ENCODE measurements at regions not wholly inside any gene's neighbourhood (a gene's known extent, or its start where the extent isn't known, plus 50 kb on each side); places are given as distances from the start of the nearest gene placed in this dataset.

DNA sequence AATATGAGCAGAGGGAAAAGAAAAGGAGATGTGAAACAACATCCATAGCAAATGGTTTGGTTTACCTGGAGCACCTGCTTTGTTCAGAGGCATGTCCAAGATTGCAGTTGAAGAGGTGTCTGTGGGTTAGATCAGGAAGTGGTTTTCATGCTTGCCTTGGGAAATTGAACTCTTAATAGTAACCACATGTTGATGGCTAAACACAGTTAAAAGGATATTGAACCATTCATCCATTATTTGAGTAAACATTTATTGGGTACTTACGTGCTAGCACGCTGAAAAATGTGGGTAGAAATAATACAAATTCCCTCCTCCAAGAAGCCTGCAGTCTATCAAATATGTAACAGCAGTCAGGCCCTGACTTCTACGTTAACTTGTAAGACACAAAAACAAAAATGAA is 235.7 kb upstream of the TNC start:
- Histone ChIP-seq H3K4me1 (replicated peaks) (no peaks in the 10 kb centered on the region), H3K9me3 (no peaks in the 10 kb centered on the region), H3K27ac (no peak overlapping the region), H3K4me3 (no peak overlapping the region), H3K36me3 (no peaks in the 10 kb centered on the region), H3K27me3 (replicated peaks; ENCODE audit: insufficient read depth) (no peaks in the 10 kb centered on the region)
- WGBS: 69% methylated on average over 3 of the region's 3 CpGs
- intact Hi-C loops (cut with DNase I): no loop called here
- DNase-seq (ENCODE audit: low spot score): no peak
- TF ChIP-seq, protein P1, sequence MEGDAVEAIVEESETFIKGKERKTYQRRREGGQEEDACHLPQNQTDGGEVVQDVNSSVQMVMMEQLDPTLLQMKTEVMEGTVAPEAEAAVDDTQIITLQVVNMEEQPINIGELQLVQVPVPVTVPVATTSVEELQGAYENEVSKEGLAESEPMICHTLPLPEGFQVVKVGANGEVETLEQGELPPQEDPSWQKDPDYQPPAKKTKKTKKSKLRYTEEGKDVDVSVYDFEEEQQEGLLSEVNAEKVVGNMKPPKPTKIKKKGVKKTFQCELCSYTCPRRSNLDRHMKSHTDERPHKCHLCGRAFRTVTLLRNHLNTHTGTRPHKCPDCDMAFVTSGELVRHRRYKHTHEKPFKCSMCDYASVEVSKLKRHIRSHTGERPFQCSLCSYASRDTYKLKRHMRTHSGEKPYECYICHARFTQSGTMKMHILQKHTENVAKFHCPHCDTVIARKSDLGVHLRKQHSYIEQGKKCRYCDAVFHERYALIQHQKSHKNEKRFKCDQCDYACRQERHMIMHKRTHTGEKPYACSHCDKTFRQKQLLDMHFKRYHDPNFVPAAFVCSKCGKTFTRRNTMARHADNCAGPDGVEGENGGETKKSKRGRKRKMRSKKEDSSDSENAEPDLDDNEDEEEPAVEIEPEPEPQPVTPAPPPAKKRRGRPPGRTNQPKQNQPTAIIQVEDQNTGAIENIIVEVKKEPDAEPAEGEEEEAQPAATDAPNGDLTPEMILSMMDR (IDR thresholded peaks at IDR 0.05): no peak
- no peak for TF ChIP-seq POLR2A (IDR thresholded peaks at IDR 0.05)
- TF ChIP-seq POLR2AphosphoS5 (IDR thresholded peaks at IDR 0.05): no peak

DNA sequence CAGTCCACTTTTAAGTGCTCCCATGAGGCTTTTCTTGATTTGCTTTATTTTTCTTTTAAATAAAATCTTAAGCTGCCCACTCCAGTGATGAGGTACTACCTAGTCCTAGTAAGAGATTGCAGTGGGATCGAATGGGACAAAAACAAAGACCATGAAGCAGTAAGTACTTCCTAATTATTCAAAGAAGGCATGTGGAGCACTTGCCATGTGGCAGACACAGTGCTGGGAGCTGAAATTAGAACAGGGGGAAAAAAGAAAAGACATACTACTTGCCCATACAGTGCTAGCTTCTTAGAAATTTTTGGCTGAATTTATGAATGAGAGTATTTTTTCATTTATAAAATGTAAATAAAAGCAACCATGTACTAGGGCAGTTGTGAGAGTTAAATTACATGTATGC is 239.9 kb upstream of the TNC start:
- DNase-seq (ENCODE audit: low spot score): no peak
- Histone ChIP-seq H3K9me3 (no peaks in the 10 kb centered on the region), H3K36me3 (no peaks in the 10 kb centered on the region), H3K27ac (no peak overlapping the region), H3K27me3 (replicated peaks; ENCODE audit: insufficient read depth) (no peaks in the 10 kb centered on the region), H3K4me3 (no peak overlapping the region), H3K4me1 (replicated peaks) (no peaks in the 10 kb centered on the region)
- intact Hi-C loops (cut with DNase I): no loop called here
- WGBS: 71% methylated on average over 1 of the region's 1 CpG
- no peak for TF ChIP-seq POLR2AphosphoS5 (IDR thresholded peaks at IDR 0.05)
- TF ChIP-seq, protein P1 (IDR thresholded peaks at IDR 0.05): no peak
- no peak for TF ChIP-seq POLR2A (IDR thresholded peaks at IDR 0.05)

DNA sequence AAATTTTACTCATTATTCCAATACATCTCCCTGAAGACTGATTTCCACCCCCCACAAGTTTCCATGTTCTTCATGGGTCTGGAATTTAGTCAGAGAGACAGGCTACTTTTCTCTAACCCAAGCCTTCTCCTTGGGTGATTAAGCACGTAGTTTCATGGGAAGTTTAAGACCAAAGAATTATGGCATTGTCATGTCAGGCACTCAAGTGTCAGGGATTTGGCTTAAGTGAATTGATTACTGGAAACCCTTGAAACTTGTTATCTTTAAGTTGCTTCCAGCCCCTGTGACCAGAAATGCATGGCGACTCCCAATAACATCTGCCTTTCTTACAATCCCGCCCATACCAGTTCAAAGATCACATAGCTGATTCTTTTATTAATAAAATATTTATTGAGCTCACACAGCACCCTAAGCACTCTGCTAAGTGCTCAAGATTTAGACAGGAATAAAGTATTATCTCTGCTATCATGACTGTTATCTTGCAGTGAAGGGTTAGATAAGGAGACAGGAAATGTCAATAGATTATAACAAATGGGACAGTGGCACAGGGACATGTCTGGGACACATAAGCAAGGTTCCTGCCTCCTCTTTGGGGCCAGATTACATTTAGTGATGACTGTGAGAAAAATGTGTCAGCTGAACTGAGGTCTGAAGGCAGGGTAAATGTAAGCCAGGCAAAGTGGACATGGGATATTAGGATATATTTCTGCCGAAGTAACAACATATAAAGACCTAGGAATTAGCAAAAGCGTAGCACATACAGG is 241.2 kb upstream of the TNC start:
- intact Hi-C loops (cut with DNase I): no loop called here
- no peak overlapping the region for H3K4me3 ChIP-seq
- no peaks in the 10 kb centered on the region for H3K9me3 ChIP-seq
- no peaks in the 10 kb centered on the region for H3K27me3 ChIP-seq (replicated peaks; ENCODE audit: insufficient read depth)
- H3K27ac ChIP-seq: no peak overlapping the region
- TF ChIP-seq POLR2AphosphoS5 (IDR thresholded peaks at IDR 0.05): no peak
- TF ChIP-seq, protein P1 (IDR thresholded peaks at IDR 0.05): no peak
- 93% methylated on average over 5 of the region's 5 CpGs for WGBS
- H3K4me1 ChIP-seq (replicated peaks): no peaks in the 10 kb centered on the region
- H3K36me3 ChIP-seq: no peaks in the 10 kb centered on the region
- DNase-seq (ENCODE audit: low spot score): no peak

DNA sequence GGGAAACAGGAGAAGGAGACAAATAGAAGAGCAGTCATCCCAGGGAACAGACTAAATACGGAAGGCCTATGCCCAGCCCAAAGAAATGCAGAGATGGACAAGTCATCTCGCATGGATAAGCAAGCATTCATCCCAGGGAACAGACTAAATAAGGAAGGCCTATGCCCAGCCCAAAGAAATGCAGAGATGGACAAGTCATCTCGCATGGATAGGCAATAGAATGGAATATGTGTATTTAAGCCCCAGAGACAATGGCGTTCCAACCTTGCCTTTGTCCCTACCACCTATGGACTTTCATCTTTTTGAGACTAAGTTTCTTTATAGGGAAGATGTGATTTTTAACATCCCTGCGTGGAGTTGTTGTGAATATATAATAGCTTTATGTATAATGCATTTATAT is 242.2 kb upstream of the TNC start:
- Histone ChIP-seq H3K9me3 (no peaks in the 10 kb centered on the region), H3K27me3 (replicated peaks; ENCODE audit: insufficient read depth) (no peaks in the 10 kb centered on the region), H3K27ac (no peak overlapping the region), H3K4me3 (no peak overlapping the region), H3K36me3 (no peaks in the 10 kb centered on the region), H3K4me1 (replicated peaks) (no peaks in the 10 kb centered on the region)
- DNase-seq (ENCODE audit: low spot score): no peak
- intact Hi-C loops (cut with DNase I): no loop called here
- TF ChIP-seq, protein P1 (IDR thresholded peaks at IDR 0.05): no peak
- TF ChIP-seq POLR2AphosphoS5 (IDR thresholded peaks at IDR 0.05) (no peak), POLR2A (IDR thresholded peaks at IDR 0.05) (no peak)
- WGBS: 95% methylated on average over 5 of the region's 5 CpGs

DNA sequence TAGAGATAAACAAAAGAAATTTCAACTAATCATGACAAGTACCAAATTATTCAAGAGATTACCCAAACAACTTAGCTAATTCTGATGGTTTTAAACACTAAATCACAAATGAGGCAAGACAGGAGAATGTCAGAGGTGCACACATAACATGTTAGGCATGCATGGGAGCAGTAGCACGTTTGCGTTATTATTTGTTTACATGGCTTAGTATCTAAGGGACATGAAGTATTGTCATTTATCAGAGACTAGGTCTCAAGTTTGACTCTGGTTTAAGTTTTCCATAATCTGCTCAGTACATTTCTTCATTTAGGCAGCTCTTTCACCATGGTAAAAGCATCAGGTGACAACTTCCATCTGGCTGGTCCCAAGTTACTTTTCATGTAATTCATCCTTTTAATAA is 244.1 kb upstream of the TNC start:
- intact Hi-C loops (cut with DNase I): no loop called here
- 36% methylated on average over 2 of the region's 2 CpGs for WGBS
- H3K9me3 ChIP-seq: no peaks in the 10 kb centered on the region
- no peak overlapping the region for H3K4me3 ChIP-seq
- no peak for DNase-seq (ENCODE audit: low spot score)
- H3K27me3 ChIP-seq (replicated peaks; ENCODE audit: insufficient read depth): no peaks in the 10 kb centered on the region
- TF ChIP-seq POLR2A (IDR thresholded peaks at IDR 0.05): no peak
- no peak for TF ChIP-seq POLR2AphosphoS5 (IDR thresholded peaks at IDR 0.05)
- TF ChIP-seq, protein P1 (IDR thresholded peaks at IDR 0.05): no peak
- H3K36me3 ChIP-seq: no peaks in the 10 kb centered on the region
- H3K4me1 ChIP-seq (replicated peaks): no peaks in the 10 kb centered on the region
- H3K27ac ChIP-seq: no peak overlapping the region

Data from prostate gland (tissue), 2 donors.